Skin epidermis (tissue), 12 donors: ENCODE measurements at regions not wholly inside any gene's neighbourhood (a gene's known extent, or its start where the extent isn't known, plus 50 kb on each side); places are given as distances from the start of the nearest gene placed in this dataset.

Experiments
- H3K27ac ChIP-seq, 21 experiments: fragments of 200-600 bp; sonication (generic) in 11 of 21; one replicate each; pipeline ENCODE4 v1.5.0; 2020; ENCODE audit warnings: mild to moderate bottlenecking in 3 of 21, inconsistent platforms in 2 of 21, moderate library complexity in 2 of 21
- H3K4me3 ChIP-seq, 7 experiments: fragments of 200-600 bp; sonication (generic) in 2 of 7; one replicate each; pipeline ENCODE4 v1.5.0; 2020; ENCODE audit warnings: inconsistent platforms in 2 of 7, mild to moderate bottlenecking in 2 of 7, moderate library complexity in 1 of 7

DNA sequence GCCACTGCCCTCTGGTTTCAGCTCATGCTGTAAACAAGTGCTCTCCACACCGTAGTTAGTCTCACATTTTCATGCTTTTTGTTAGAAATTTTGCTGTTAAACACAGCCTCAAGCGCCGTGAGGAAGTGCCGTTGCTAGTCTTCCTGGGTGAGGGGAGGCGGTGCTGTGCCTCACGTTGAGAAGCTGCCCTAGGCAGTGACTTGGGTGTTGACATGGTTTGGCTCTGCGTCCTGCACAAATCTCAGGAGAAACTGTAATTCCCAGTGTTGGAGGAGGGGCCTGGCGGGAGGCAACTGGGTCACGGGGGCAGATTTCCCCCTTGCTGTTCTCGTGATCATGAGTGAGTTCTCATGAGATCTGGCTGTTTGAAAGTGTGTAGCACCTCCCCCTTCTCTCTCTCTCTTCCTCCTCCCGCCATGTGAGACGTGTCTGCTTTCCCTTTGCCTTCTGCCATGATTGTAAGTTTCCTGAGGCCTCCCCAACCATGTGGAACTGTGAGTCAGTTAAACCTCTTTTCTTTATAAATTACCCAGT, 95.8 kb downstream of the ERMARD start:
- no peak overlapping the region for H3K4me3 ChIP-seq
- no peak overlapping the region for H3K27ac ChIP-seq

DNA sequence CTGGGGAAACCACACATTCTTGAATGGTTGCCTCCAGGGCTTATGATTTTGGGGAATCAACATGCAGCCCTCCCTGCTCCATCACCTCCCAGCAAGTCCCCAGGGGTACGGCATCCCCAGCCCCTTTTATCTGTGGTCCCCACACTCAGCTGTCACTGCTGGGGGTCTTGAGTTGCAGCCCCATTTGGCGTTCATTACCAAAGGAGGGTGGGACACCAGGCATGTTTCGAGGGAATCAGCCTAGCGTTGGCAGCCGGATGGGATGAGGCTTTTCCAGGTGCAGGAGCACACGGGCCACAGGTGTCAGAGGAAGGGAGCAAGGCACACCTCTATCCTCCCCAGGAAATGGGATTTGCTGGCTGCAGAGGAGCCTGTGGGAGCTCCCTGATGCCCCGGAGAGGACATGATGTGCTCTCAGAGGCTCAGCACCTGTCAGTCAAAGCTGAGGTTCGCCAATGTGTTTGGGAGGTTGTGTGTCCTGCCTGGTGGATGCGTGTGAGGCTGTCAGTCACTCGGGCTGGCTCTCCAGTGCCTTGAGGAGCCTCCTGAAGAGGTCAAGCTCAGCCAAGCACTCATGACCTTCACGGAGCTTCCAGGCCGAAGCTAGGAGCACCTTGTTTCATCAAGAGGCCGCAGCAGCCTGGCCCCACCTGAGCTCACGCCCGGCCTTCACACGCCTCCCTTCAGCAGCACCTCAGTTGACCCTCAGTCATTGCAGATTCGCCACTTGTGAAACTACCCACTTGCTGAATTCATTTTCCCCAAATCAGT, 95.0 kb downstream of the ERMARD start:
- no peak overlapping the region for H3K4me3 ChIP-seq
- H3K27ac ChIP-seq, result no peak overlapping the region

DNA sequence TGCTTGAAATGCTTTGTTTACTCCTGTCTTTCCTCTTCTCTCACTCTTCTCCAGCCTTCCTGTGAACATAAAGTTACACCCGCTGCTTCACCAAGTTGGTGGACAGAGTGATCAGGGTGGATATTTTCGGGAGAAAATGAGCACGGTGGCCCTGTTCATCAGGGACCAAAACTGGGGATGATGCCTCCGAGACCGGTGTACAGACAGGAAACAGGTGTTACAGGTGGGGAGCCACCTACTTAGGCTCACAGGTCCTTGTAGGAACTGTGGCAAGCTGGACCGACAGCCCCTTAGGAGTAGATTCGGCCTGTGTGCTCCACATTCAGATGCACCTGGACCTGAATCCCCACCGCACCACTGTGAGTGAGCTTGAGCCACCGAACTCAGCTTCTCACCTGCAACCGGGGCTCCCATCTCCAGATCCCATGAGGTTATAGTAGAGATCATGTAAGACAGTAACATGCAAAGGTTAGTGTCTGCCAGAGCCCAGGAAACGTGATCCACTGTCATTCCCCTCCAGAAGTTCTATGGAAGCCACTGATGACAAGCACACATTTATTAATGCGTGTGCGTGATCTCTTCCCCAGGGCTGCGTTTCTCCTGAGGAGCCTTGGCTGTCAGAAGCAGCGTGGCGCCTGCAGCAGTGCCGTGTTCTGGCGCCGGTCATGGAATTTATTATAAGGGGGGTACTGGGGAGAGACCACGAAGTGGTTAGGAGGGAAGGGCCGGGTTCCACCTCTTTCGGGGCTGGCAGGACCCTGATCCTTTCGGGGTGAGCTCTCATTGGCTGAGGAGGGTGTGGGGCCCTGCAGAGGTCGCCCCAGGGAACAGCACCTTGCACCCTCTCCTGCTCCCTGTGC, 94.2 kb downstream of the ERMARD start:
- Histone ChIP-seq H3K27ac (no peak overlapping the region), H3K4me3 (no peak overlapping the region)

GRCh38 chr6:169844946-169845345, 93.5 kb downstream of the ERMARD start:
- Histone ChIP-seq H3K4me3 (no peak overlapping the region), H3K27ac (no peak overlapping the region)

DNA sequence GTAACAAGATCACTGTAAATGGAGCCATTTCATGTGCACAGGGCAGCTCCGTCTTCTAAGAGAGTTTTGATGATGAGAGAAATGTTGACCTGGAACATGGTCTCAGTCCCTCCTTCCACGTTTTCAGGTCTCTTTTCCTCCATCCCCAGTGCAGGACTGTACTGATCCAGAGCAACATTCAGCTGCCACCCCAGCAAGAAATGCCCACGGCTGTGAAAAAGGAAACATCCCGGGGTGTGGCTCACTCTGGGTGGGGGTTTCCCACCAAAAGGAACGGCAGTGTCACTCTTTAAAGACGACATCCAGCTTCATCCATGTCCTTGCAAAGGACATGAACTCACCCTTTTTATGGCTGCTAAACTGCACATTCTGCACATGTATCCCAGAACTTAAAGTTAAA, 92.6 kb downstream of the ERMARD start:
- no peak overlapping the region for H3K4me3 ChIP-seq
- no peak overlapping the region for H3K27ac ChIP-seq

DNA sequence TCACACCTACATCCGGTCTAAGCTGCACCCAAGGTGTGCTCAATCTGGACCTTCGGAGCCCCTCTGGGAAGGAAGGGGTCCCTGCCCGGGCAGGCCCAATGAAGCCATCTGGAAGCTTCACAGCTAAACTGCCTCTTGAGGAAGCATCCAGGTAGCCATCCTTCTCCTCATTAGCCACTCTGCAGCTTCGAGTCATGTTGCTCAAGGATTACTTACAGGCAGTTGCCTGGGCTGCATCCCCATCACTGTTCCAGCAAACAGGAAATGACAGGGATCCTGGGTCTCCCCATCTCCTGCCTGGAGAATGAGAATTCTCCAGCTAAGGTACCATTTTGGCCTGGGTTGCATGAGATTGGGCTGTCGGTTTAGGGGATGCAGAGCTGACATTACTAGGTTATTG, 91.7 kb downstream of the ERMARD start:
- Histone ChIP-seq H3K27ac (no peak overlapping the region), H3K4me3 (no peak overlapping the region)

DNA sequence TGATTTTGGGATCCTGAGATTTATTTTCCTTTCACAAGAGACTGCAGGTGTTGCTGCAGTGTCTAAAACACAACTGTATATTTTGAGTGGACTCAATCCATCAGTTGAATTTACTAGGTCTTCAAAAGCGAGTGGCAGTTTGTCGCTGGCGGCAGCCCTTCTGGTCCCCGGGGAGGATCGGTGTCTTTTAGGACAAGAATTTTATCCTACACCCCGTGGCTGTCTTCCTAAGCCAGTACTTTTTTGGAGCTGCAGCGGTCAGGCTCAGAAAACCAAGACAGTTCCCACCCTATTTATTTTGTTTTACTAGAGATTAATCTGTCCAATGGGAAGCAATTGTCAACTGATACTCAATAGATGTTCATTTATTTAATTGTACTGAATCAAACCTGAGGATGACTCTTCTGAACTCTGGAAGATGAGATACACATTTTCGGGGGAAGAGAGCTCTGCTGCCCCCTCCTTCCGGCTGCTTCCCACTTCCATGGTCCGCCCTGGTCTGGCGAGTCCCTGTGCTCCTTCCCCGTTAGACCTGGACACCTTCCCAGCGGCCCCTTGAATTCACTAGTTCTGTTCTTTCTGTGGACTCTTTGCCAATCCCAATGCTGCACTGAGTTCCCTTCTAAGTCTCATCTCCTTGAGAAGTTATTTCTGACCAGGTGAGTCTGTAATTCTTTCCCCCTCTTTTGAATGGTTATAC, 90.6 kb downstream of the ERMARD start:
- H3K4me3 ChIP-seq, result no peak overlapping the region
- H3K27ac ChIP-seq, result no peak overlapping the region

GRCh38 chr6:169841251-169841650, 89.8 kb downstream of the ERMARD start:
- Histone ChIP-seq H3K27ac (no peak overlapping the region), H3K4me3 (no peak overlapping the region)

GRCh38 chr6:169839898-169840631, 88.6 kb downstream of the ERMARD start:
- H3K27ac ChIP-seq, result no peak overlapping the region
- no peak overlapping the region for H3K4me3 ChIP-seq

- Histone ChIP-seq H3K4me3 (no peak overlapping the region), H3K27ac (no peak overlapping the region)
Measured at GRCh38 chr6:169839493-169839892, 88.1 kb downstream of the ERMARD start.

- H3K4me3 ChIP-seq, result no peak overlapping the region
- H3K27ac ChIP-seq, result no peak overlapping the region
Measured at GRCh38 chr6:169839029-169839481, 87.6 kb downstream of the ERMARD start.

- H3K4me3 ChIP-seq, result no peak overlapping the region
Measured at GRCh38 chr6:169838346-169839028, 87.1 kb downstream of the ERMARD start.

DNA sequence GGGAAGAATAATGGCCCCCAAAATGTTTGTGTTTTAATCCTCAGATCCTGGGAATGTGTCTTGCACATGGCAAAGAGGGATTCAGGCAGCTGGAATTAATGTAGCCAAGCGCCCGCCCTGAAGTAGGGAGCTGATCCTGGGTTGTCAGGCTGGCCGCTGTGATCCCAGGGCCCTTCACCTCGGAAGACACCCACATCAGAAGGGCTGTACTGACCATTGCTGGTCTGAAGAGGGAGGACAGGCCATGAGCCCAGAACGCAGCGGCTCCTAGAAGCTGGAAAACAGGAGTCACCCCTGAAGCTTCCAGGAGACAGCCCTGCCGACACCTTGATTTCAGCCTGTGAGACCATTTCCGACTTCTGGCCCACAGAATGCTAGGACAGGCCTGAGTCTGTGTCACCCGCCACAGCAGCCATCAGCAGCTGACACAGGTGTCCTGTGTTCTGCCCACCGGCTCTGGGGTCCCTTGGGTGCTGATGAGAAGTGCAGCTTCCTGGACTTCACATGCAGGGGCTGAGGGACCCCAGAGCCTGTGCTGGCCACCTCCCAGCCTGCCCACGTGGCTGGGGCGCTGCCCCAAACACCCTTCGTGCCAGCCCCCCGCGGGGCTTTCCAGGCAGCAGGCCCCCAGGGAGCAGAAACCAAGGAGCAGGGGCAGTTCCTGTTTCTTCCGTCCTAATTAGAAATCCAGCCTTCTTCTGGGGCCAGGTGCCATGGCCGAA, 86.3 kb downstream of the ERMARD start:
- Histone ChIP-seq H3K4me3 (no peak overlapping the region), H3K27ac (no peak overlapping the region)

More at GRCh38 chr6:169838346-169839028, 87.1 kb downstream of the ERMARD start:
- no peak overlapping the region for H3K27ac ChIP-seq

DNA sequence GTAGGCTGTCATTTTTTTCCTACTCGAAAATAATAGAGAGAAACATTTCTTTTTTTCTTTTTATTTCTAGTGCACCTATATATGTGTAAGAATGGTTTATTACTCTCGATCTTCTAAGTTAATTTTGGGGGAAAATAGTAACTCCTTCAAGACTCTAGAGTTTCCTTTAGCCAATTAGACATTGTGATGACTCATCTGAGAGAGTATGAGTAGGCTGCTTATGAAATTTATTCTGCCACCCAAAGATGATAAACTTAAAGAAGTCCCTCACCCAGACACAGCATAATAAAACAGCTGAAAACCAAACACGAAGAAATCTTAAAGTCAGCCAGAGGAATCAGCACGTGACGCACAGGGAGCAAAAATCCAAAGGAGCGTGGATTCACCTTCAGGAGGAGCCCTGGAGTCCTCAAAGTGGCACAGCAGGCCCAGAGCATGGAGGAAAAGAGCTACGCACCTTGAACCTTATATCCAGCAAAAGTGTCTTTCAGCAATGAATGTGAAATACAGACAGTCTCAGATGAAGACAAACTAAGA, 81.9 kb downstream of the ERMARD start:
- H3K27ac ChIP-seq, result no peak overlapping the region
- H3K4me3 ChIP-seq, result no peak overlapping the region

- H3K27ac ChIP-seq, result peak overlapping the region in 2 of 21 experiments; percentile 7 to 17
- no peak overlapping the region for H3K4me3 ChIP-seq
Measured at GRCh38 chr6:169832247-169832948, 81.0 kb downstream of the ERMARD start.

DNA sequence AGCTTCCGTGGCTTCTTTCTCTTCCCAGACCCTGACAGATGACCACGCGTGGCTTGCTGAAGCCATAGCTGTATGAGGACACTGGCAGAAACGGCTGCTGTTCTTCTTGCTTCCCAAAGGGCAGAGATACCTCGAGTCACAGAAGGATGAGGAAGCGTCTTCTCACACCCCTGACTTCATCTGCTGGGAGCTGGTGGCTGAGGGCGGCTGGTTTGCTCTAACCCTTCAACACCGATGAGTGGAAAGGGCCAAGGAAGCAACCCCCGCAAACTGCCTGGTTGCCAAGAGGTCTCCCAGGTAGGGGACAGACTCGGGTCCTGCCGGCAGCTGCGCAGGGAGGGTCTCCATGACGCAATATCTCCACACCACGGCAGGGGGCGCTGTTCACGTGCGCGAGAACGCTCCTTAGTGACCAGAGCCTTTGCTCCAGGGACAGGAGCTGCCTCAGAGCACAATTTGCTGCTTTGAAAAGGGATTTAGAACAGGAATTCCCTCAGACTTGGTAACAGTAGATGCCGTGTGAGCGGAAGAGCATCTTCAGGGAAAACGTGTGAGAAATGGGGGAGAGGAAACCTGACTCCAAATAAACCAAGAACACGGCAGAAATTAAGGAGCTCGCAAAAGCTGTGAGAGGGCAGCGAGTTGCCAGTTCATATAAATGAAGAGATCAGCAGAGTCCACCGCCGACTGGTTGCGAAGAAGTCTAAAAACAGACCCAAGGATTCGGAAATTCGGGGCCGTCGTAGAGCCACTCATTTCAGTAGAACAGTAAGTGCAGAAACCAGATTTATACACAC, 80.2 kb downstream of the ERMARD start:
- H3K4me3 ChIP-seq, result no peak overlapping the region

More for the DNA sequence above, 80.2 kb downstream of the ERMARD start:
- H3K27ac ChIP-seq, result no peak overlapping the region
